Head of caudate nucleus (tissue), 42 donors: ENCODE measurements at regions not wholly inside any gene's neighbourhood (a gene's known extent, or its start where the extent isn't known, plus 50 kb on each side); places are given as distances from the start of the nearest gene placed in this dataset.
"Not testable (repeated sequence)": the region's sequence is repeated elsewhere in the genome, so short reads cannot be mapped to it uniquely, and the experiment has no call there.

ENCODE experiments used
- DNase-seq, 42 donors: peaks; one replicate each; pipeline versions ENCODE4 v3.0.0 to v3.0.0-alpha.2; 2020 to 2021; ENCODE audit warnings: mixed read lengths in 7 of 42
- intact Hi-C: fragments of 100-400 bp; cut with DNase I; formaldehyde crosslinking; loops from one replicate; pipeline ENCODE4 v1.15.0; 2022

- DNase-seq, intact Hi-C loops: not testable (repeated sequence)
Observed at GRCh38 chr3:8356066-8356465, 145.6 kb upstream of the LMCD1 start.

DNA sequence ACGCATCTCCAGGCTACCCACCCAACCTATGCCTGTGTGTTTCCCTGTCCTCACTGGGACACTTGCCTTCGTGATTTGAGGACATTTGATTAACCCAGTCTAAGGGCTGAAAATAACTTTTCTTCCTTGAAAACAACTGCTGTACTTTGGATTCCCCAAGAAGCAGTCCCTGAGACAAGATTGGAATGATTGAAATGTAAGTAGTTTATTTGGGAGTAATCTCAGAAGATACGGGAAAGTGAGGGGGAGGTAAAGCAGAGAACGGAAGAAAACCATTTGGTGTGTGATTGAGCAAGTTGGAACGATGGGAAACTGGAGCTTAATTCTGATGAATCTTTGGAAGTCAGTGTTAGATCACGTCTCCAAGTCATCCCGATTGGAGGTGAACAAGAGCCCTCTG, 143.8 kb upstream of the LMCD1 start:
- intact Hi-C loops, result no loop called here
- no peak for DNase-seq

- intact Hi-C loops, result no loop called here
- DNase-seq, result no peak
Observed at GRCh38 chr3:8359133-8359532, 142.5 kb upstream of the LMCD1 start.

- DNase-seq, result no peak
- intact Hi-C loops, result no loop called here
Observed at GRCh38 chr3:8363200-8363599, 138.4 kb upstream of the LMCD1 start.

DNA sequence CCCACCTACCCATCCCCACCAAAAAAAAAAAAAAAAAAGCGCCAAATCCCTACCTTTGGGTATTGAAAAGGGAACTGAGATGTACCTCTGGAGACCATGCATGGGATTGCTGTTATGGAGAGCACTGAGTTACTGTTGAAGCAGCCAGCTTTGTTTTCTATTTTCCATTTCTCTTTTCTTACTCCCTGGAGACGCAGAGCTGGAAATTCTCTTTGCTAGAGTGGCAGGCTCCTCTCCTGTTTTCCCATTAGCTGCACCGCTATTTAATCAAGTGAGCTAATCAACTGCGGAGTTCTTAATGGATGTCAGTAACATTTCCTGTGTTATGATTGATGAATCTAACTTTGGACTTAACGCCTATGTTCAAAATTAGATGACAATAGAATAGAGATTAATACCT, 136.1 kb upstream of the LMCD1 start:
- DNase-seq, result no peak
- intact Hi-C loops, result no loop called here

DNA sequence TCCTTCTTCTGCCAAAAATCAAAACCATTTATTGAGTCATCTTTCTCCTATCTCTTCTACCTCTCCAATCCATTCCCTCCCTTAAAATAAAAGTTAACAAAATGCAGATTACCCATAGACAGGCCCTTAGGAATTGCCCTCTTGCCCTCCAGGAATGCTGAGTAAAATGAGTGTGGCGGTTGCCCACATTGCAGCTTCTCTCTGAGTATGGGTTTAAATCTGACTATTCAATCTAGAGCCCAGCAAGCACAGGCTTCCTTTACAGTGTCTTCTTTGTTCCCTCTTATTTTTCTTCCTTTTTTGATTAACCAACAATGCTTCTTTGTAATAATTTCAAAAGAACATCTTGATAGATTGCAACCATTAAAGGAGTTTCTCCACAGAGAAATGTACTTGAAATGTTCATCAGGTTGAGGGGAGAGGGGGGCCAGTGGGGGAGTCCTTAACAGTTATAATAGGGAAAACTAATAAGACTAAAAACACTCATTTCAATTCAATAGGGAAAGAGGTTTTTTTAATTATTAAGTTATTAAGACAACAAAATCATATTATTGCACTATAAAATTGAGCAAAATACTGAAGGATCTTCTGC, 135.3 kb upstream of the LMCD1 start:
- DNase-seq, result no peak
- intact Hi-C loops, result no loop called here

GRCh38 chr3:8368598-8368997, 133.0 kb upstream of the LMCD1 start:
- intact Hi-C loops, result no loop called here
- peak in 1 of 42 donors; percentile 2 for DNase-seq

DNA sequence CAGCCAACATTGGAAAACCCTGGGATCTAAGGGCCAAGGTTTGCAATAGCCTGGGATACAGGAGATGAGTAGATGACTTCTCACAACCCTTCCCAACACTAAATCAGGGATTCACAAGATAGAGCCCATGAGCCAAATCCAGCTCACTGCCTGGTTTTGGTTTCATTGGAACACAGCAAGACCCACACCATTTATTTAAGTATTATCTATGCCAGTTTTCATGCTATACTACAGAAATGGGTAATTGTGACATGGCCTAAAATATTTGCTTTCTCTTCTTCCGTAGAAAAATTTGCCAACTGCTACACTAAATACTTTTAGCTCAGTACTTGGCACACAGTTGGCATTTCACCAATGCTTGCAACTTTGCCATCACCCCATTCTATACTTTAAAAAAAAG, 132.0 kb upstream of the LMCD1 start:
- no peak for DNase-seq
- intact Hi-C loops, result no loop called here

GRCh38 chr3:8371085-8371551, 130.5 kb upstream of the LMCD1 start:
- DNase-seq, result no peak
- intact Hi-C loops, result no loop called here

GRCh38 chr3:8371960-8372463, 129.6 kb upstream of the LMCD1 start:
- no peak for DNase-seq
- intact Hi-C loops, result no loop called here

- no peak for DNase-seq
- intact Hi-C loops, result no loop called here
Observed at GRCh38 chr3:8380904-8381704, 120.5 kb upstream of the LMCD1 start.

GRCh38 chr3:8385848-8386620, 115.6 kb upstream of the LMCD1 start:
- DNase-seq, result no peak
- intact Hi-C loops, result no loop called here

DNA sequence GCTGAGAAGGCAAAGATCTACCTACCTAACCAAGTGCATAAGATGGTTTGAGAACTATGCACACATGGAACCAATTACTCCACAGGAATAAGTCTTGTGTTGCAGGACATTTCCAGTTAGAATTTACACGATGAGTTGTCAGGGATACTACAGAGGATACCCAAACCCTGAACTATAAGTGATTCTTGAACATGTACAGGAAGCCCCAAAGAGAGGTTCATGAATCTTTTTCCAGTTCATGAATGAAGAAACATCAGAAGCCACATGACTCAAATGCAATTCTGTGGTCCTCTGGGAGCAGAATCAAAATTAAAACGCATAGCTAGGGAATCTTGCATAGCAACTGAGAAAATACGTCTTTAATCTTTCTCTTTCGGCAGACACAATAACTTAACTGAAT, 114.1 kb upstream of the LMCD1 start:
- no peak for DNase-seq
- intact Hi-C loops, result no loop called here

DNA sequence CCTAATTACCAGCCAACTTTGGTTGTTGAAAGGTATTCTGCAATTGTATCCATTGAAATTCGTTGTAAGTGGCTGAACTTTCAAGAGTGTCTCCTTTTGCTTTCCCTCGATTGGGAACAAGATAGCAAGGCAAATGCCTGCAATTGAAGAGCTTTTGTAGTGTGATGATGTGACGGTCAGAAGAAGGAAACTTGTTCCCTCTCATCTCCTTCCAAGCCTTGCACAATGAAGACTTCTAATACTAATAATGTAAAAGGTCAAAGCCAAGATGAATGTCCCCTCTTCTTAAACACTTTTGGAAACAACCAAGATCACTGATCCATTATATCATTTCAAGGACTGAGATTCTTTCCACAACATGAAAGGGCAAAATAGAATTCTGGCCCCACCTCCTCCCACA, 101.9 kb upstream of the LMCD1 start:
- DNase-seq, result no peak
- intact Hi-C loops, result no loop called here

- DNase-seq, result peak in 1 of 42 donors; percentile 9
- intact Hi-C loops, result no loop called here
Observed at GRCh38 chr3:8400911-8401310, 100.7 kb upstream of the LMCD1 start.

- intact Hi-C loops, result no loop called here
- no peak for DNase-seq
Observed at GRCh38 chr3:8403996-8404395, 97.6 kb upstream of the LMCD1 start.

DNA sequence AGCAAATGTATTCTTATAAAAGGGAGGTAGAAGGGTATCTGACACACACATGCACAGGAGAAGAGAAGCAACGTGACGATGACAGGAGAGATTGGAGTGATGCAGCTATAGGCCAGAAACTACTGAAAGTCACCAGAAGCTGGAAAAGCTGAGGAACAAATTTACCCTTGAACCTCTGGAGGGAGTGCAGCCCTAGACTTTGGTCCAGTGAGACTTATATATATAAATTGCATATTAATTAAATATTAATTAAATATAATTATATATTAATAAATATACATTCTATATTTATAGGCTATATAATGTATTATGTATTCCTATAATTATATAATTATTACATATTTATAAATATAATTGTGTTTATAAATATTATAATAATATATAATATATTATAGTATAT, 96.5 kb upstream of the LMCD1 start:
- peak in 1 of 42 donors; percentile 9 for DNase-seq
- intact Hi-C loops, result no loop called here

GRCh38 chr3:8406479-8406878, 95.1 kb upstream of the LMCD1 start:
- intact Hi-C loops, result no loop called here
- peak in 1 of 42 donors; percentile 25 for DNase-seq

DNA sequence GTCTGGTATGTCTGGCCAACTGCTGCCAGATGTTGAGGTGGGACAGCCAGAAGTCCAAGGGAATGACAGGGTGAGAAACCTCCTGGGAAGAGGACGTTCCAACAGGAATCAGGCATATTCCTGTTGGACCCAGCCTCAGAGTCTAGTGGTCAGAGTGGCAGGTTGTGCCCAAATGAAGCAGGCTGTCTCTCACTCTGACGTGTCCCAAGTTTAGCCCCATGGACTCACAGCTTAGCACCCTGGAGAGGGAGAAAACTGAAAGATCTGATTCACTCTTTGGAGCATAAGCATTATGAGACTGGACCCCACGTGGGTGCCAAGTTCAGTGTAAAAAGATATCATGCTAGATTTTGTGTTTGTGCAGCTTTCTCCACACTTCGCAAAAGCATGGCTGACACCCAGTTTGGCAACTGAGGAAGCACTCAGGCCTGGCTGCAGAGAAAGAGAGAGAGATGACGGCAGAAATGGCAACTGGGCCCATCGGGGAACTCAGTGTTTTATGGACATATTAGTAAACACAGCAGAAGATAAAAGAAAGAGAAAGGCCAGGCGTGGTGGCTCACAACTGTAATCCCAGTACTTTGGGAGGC, 88.2 kb upstream of the LMCD1 start:
- intact Hi-C loops, result loop anchor here (10.0 kb wide), 1 partner anchor 89 kb away; no protein-coding TSS in a partner anchor
- DNase-seq, result no peak
